Nucleus accumbens (tissue), 56 donors: ENCODE measurements at regions not wholly inside any gene's neighbourhood (a gene's known extent, or its start where the extent isn't known, plus 50 kb on each side); places are given as distances from the start of the nearest gene placed in this dataset.
"Not testable (repeated sequence)": the region's sequence is repeated elsewhere in the genome, so short reads cannot be mapped to it uniquely, and the experiment has no call there.

Source experiments
- DNase-seq, 56 donors: peaks; one replicate each; lab custom pipeline; 2025; lab: John Stamatoyannopoulos, UW

DNA sequence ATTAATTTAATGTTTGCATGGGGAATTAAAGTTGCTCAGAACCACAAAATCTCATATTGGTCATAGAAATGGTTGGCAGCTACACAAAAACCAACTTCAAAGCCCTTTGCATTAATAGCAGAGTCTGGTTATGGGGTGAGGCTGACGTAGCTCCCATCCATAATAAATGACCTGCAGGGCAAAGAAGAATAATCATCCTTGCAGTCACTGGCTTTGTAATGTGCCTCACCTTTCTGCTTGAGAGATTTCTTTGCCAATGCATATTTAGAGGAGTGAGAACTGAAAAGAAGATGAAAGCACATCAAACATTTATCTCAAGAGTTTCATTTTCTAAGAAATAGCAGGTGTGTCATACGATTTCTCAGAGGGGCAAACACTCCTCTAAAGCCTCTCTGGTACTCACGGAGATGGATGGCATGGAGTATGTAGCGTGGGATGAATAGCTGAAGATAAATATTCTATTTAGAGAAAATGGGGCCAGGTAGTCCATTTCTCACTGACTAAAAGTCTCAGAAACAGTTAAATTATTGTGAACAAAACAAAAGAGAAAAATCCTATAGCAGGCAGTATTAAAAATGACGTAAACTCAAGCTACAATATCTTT, 1491.9 kb downstream of the FAM181B start:
- DNase-seq, result no peak

DNA sequence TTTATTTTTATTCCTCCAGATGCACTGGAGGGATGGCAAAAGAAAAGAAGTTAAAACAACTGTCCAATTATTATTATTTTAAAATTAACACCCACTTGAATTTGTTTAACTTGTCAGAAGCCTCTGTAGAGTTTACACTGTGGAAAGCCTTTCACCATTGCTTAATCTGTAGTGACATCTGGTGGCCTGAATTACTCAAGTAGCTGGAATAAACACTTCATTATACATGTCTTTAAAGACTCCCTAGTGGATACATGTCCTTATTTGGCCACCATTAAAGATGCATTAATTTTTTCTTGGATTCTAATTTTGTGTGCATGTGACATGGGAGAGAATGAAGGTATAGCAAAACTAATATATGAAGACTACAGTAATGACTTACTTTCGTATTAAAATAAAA, 1496.5 kb downstream of the FAM181B start:
- peak in 3 of 56 donors; percentile 2 to 47 (median 28) for DNase-seq

DNA sequence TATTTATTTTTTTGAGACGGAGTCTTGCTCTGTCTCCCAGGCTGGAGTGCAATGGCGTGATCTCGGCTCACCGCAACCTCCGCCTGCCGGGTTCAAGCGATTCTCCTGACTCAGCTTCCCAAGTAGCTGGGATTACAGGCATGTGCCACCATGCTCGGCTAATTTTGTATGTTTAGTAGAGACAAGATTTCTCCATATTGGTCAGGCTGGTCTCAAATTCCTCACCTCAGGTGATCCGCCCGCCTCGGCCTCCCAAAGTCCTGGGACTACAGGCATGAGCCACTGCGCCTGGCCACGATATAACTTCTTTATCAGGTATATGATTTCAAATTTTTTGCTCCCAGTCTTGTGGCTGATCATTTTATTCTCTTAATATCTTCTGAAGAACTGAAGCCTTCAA, 1506.3 kb downstream of the FAM181B start:
- not testable (repeated sequence) for DNase-seq

DNA sequence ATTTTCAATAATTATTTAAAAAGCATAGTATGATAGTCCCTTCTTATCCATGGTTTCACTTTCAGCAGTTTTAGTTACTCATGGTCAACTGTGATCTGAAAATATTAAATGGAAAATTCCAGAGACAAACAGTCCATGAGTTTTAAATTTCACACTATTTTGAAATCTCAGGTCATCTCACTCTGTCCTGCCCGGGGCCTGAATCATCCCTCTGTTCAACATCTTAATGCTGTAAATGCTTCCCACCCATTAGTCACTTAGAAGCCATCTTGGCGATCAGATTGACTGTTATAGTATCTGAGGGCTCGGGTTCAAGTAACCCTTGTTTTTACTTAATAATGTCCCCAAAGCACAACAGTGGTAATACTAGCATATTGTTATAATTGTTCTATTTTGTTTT, 1509.3 kb downstream of the FAM181B start:
- DNase-seq, result no peak

DNA sequence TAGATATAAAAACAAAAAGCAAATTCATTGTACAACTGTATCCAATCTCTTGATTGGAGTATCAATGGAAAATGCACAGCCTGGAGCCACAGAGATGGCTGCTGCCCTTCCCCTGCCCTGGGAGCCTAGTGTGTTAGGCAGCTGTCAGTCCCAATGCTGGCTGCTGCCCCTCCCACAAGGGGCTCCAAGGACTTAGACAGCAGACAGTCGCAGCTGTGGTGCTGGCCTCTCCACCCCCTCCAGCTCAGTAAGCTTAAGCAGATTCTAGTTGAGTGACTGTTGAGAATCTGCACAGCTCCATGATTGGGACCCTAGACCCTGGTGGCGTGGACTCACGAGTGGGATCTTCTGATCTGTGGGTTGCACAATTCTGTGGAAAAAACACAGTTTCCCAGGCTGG, 1511.2 kb downstream of the FAM181B start:
- no peak for DNase-seq

- DNase-seq, result no peak
Measured at GRCh38 chr11:81220146-81220895, 1513.3 kb downstream of the FAM181B start.

GRCh38 chr11:81219661-81220060, 1514.0 kb downstream of the FAM181B start:
- peak in 3 of 56 donors; percentile 3 to 21 (median 12) for DNase-seq

DNA sequence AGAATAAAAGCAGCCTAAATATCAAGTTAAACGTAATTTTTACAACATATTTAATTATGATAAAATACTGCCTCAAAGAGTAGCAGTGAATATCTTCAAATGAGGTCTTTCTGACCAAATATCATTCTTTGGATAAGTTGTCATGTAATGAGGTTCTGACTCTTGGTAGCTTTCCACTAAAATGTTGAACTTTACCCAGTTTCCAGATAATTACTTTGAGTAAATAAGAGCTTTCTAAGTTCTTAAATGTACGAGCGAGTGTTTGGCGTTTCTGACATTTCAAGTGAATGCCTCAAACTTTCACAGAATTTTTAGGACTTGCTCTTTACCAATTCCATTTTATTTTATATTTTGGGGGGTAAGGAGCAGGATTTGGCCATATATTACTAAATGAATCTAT, 1515.2 kb downstream of the FAM181B start:
- DNase-seq, result no peak

DNA sequence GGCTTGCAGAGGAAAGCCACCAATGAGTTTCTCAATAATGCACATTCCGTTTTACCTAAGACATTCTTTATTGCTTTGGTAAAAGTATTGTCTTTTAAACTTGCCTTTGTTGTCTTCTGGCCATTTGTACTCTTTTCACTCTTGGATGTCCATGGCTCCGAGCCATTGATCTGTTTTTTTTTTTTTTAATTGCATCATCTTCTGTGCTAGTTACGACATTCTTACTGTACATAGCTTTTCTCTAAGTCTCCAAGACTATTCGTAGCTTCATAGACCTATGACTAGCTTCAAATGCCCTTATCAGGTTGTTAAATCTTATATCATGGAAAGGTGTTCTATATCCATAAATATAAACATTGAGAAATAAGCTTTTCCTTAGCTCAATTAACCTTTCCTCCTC, 1522.6 kb downstream of the FAM181B start:
- no peak for DNase-seq

DNA sequence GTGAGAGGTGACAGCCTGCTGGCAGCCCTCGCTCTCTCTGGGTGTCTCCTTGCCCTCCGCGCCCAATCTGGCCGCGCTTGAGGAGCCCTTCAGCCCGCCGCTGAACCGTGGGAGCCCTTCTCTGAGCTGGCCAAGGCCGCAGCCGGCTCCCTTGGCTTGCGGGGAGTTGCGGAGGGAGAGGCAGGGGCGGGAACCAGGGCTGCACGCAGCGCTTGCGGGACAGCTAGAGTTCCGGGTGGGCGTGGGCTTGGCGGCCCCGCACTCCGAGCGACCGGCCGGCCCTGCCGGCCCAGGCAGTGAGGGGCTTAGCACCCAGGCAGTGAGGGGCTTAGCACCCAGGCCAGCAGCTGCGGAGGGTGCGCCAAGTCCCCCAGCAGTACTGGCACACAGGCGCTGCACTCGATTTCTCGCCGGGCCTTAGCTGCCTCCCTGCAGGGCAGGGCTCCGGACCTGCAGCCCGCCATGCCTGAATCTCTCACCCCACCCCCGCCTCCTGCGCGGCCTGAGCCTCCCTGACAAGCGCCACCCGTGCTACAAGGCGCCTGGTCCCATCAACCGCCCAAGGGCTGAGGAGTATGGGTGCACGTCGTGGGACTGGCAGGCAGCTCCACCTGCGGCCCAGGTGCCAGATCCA, 1526.1 kb downstream of the FAM181B start:
- DNase-seq, result no peak

DNA sequence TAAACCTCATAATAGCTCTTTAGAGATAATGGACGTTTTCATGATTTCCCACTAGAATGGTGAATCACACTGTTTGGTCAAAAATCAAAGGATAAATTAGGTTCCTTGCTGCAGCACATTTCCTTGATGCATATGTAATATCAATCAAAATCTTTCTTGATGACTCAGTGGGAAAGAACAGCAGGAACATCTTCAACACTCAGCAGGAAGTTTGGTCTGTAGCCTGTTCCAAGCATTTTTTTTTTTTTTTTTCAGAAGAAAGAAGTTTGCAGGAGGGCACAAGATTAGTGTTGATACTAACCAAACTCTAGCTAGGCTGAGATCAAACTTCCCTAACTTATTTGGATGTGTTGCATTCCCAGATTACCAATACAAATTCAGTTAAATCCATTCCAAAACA, 1529.8 kb downstream of the FAM181B start:
- no peak for DNase-seq

DNA sequence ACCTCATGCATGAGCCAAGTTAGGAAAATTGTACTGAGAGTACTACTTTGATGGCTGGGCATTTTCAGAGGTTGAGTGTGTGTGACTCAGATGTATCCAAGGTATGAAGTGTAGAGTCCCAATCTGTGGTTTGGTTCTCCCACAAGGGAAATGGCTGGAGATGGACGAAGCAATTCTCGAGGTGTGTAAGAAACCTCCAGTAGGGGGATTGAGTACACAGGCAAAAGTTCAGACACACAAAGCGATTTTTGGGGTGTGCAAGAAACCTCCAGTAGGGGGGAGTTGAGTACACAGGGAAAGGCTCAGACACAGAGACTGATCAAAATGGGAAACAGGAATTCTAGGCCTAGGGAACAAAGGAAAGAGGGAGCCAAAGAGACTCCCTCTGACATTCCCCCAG, 1536.3 kb downstream of the FAM181B start:
- DNase-seq, result no peak

GRCh38 chr11:81192516-81192915, 1541.1 kb downstream of the FAM181B start:
- no peak for DNase-seq

GRCh38 chr11:81190546-81190945, 1543.1 kb downstream of the FAM181B start:
- DNase-seq, result no peak

DNA sequence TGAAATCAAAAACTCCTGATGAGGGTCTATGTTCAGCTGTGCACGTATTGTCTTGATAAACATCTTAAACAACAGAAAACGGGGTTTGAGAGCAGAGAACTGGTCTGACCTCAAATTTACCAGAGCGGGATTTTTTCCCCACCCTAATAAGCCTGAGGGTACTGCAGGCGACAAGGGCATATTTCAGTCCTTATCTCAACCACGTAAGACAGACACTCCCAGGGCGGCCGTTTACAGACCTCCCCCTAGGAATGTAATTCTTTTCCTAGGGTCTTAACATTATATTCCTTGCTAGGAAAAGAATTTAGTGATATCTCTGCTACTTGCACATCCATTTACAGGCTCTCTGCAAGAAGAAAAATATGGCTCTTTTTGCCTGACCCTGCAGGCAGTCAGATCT, 1546.6 kb downstream of the FAM181B start:
- not testable (repeated sequence) for DNase-seq

GRCh38 chr11:81174646-81175330, 1558.9 kb downstream of the FAM181B start:
- DNase-seq, result peak in 6 of 56 donors; percentile 3 to 25 (median 12)

- no peak for DNase-seq
Measured at GRCh38 chr11:81165164-81165563, 1568.5 kb downstream of the FAM181B start.

GRCh38 chr11:81159900-81160299, 1573.8 kb downstream of the FAM181B start:
- no peak for DNase-seq

DNA sequence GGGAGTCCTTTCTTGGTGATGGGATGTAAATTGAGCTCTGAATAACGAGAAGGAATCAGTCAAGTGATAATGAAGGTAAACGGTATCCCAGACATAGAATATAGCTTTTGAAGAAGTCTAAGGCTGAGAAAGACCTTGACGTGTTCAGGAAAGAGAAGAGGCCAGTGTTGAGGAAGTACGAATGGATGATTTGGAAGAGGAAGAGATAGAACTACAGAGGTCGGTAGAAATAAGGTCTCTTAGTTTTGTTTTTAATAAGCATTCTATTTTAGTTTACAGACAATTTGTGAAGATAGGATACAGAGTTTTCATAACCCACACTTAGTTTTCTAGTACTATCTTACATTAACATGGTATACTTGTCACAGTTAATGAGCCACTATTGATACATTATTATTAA, 1598.1 kb downstream of the FAM181B start:
- no peak for DNase-seq

- no peak for DNase-seq
Measured at GRCh38 chr11:81129618-81130017, 1604.0 kb downstream of the FAM181B start.

DNA sequence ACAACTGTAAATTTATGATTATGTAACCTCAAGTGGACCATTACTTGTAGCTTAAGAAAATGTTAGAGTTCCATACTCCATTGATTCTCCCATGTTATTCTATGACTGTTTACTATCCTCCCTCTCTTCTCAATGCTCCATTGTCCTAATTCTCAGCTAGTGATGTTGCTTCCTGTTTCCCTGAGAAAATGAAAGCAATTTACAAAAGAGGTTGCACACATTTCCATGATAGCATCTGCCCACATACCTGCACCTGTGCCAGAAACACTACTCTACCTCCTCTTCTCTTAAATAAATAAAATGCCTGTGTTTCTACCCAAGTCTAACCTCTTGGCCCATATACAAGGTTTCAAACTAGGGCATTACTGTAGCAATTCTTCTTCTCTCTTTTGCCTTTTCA, 1620.9 kb downstream of the FAM181B start:
- no peak for DNase-seq
